ENCODE measurements at regions not wholly inside any gene's neighbourhood (a gene's known extent, or its start where the extent isn't known, plus 50 kb on each side); places are given as distances from the start of the nearest gene placed in this dataset.
"Not testable (repeated sequence)": the region's sequence is repeated elsewhere in the genome, so short reads cannot be mapped to it uniquely, and the experiment has no call there.

GRCh38 chr2:83253848-83254247, 1205.2 kb downstream of the SUCLG1 start:
- no peak for DNase-seq (ENCODE audit: low spot score)

DNA sequence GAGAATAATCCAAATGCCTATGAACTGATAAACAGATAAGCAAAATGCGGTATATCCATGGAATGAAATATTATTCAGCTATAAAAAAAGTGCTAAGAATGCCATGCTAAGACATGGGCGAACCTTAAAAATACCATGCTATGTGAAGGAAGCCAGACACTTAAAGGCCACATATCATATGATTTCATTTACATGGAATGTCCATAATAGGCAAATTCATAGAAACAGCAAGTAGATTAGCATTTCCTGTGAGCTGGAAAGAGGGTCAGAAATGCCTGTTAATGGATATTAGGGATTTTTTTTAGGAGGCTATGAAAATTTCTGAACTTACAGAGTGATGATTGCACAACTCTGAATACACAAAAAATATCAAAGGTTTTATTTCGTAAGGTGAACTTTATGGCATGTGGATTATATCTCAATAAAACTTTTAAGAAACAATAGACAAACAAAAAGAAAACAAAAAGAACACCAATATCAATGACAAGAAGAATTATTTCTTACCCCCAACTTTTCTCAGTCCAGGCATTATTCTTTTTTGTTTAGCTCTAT, 1207.7 kb downstream of the SUCLG1 start:
- no peak for DNase-seq (ENCODE audit: low spot score)

GRCh38 chr2:83245806-83246537, 1213.1 kb downstream of the SUCLG1 start:
- DNase-seq (ENCODE audit: low spot score): not testable (repeated sequence)

DNA sequence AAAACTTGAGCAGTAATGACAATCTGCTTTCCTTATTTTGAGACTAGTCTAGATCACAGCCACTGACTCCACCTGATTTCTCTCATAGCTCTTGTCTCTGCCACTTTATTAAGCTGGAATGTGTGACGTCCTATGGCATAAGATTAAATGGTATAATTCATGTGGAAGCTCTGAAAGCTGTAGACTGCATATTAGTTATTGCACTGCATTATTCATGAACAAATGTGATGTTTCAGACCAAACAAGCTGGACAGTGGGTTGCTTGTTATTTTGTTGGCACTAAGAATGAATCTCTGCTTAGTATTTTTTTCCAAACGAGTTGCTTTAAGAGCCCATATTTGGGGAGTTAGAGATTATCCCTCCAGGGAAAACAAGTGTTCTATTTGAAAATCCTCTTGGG, 1218.5 kb downstream of the SUCLG1 start:
- DNase-seq (ENCODE audit: low spot score): no peak

GRCh38 chr2:83238111-83238510, 1221.0 kb downstream of the SUCLG1 start:
- no peak for DNase-seq (ENCODE audit: low spot score)

DNA sequence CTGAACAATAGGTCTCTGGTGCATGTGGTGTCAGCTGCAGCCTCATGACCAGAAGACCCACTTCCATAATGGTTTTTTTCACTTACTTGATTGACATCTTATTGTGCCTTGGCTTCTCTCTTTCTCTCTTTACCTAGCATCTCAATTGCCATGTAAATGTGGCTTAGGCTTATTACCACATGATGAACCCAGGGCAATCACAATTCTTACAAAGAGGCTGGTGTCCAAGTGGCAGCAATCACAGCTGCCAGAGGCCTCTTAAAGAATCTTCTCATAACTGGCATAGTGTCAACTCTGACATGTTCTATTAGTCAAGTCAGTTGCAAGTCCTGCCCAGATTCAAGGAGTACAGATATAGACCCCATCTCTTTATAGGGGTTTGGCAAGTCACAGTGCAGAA, 1224.8 kb downstream of the SUCLG1 start:
- DNase-seq (ENCODE audit: low spot score): no peak

GRCh38 chr2:83233781-83234180, 1225.3 kb downstream of the SUCLG1 start:
- no peak for DNase-seq (ENCODE audit: low spot score)

DNA sequence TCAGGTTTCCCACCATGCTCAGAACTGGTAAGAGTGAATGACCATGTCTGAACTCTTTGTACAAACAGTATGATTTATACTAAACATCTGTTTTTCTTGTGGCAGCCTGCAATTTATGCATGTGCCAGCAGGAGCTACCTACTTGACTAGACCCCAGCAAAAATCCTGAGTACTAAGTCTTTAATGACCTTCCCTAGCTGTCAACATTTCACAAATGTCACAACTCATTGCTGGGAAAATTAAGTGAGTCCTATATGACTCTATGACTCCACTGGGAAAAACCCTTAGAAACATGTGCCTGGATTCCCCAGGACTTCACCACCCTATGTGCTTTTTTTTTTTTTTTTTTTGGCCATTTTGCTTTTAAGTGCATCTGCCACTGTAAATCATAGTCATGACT, 1225.8 kb downstream of the SUCLG1 start:
- no peak for DNase-seq (ENCODE audit: low spot score)

GRCh38 chr2:83229443-83229842, 1229.6 kb downstream of the SUCLG1 start:
- no peak for DNase-seq (ENCODE audit: low spot score)

- DNase-seq (ENCODE audit: low spot score): no peak
Observed at GRCh38 chr2:83224591-83225200, 1234.4 kb downstream of the SUCLG1 start.

DNA sequence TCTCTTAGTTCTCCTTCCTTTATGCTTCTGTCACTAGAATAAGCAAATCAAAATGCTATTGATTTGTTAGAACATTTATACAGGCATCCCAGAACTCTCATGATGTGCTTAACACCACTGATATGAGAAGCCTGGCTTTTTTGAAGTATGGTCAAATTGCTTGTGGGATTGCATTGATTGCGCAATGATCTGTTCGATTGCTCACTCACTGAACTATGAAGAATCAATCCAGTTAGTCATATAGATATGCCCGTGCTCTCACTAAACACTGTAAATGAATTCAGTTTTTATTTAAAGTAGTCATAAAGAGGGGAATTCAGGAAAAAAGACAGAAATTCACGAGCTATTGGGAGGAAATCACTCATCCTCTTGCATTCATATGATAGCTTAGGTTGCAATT, 1237.8 kb downstream of the SUCLG1 start:
- no peak for DNase-seq (ENCODE audit: low spot score)

DNA sequence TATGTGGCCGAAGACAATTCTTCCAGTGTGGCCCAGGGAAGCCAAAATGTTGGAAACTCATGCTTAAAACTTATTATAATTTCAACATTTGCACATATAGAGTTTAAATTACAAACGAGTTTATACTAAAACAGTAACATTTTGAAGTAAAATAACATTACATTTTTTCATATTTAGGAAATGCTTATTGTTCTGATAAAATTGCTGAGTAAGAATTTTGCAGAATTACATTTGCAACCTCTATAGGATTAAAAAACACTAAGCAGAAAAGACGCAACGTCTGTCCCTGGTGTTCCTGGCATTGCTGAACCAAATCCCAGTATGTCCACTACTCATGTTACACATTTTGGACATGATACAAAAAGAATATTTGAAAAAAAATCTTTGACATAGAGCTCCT, 1241.2 kb downstream of the SUCLG1 start:
- no peak for DNase-seq (ENCODE audit: low spot score)

DNA sequence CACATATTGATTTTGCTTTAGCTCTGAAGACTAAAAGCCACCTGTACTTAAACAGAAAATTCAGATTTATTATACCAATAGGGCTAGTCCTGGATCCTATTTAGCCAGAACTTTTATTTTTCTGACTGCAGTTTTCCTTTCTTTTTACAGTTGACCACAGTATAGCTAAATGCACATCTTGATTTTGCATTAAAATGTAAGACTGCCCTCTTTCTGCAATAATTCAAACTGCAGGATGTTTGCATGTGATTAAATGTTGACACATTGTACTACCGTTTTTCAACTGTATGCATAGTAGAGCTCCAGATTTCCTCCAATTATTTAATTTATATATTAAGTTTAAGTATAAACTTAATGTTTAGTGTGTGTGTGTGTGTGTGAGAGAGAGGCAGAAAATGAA, 1262.9 kb downstream of the SUCLG1 start:
- peak; percentile 79 for DNase-seq (ENCODE audit: low spot score)

- DNase-seq (ENCODE audit: low spot score): no peak
Observed at GRCh38 chr2:83191316-83191715, 1267.8 kb downstream of the SUCLG1 start.

- peak; percentile 88 for DNase-seq (ENCODE audit: low spot score)
Observed at GRCh38 chr2:83186105-83186760, 1272.8 kb downstream of the SUCLG1 start.

DNA sequence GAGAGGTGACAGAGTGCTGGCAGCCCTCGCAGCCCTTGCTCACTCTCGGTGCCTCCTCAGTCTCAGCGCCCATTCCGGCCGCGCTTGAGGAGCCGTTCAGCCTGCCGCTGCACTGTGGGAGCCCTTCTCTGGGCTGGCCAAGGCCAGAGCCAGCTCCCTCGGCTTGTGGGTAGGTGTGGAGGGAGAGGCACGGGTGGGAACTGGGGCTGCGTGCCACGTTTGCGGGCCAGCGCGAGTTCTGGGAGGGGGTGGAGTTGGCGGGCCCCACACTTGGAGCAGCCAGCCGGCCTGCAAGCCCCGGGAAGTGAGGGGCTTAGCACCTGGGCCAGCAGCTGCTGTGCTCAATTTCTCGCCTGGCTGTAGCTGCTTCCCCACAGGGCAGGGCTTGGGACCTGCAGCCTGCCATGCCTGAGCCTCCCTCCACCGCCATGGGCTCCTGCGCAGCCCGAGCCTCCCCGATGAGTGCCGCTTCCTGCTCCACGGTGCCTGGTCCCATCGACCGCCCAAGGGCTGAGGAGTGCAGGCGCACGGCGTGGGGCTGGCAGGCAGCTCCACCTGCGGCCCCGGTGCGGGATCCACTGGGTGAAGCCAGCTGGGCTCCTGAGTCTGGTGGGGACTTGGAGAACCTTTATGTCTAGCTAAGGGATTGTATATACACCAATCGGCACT, 1278.1 kb downstream of the SUCLG1 start:
- DNase-seq (ENCODE audit: low spot score): not testable (repeated sequence)

DNA sequence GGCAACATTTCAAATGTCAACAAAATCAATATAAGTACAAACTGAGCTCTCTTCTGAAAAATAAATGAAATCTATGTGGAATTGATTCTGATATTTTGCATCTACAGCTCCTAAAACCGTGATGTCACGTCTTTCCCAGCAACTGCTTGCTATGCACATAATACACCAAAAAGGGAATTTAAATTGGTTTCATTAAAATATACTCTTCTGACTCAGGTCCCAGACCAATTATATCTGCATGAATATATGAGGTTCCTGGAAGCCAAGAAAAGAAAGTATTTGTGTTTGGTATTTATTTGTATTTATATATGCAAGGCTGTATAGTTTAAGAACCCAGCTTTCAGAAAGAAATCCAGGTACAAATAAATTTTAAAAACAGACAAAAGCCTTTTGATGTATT, 1282.5 kb downstream of the SUCLG1 start:
- no peak for DNase-seq (ENCODE audit: low spot score)

DNA sequence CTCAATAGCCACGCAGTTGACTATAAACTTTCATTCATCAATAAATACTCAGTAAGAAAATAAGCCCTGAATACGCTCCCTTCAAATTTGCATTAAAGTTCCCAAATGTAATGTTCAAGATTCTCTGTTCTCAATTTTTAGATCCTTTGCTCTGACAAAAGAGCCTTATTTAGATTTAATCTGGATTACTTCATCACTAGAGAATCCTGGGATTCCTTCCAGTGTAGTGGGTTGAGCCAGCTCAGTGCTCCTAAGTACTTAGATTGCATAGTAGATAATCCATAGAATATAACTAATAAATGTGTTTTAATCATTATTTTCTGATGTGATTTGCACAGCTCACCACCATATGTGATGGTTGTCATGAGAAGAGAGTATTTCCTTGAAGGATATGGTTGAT, 1286.2 kb downstream of the SUCLG1 start:
- DNase-seq (ENCODE audit: low spot score): no peak

DNA sequence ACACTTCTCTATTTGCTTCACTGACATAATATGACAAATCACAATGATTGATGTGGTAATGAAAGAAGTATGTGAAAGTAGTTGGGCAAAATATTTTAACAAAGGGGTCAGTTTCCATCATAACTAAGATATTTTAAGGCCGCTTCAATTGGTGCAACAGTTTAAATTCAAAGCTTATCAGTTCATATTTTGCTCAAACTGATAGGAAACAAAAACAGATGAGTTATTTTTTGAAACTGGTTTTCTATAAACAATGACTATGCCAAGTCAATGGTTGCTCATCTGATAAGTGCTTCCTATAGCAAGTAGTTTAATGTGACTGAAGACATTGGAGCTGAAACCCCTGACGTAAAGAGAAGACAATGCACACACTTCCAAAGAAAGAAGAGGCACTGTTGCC, 1290.7 kb downstream of the SUCLG1 start:
- DNase-seq (ENCODE audit: low spot score): peak; percentile 3

GRCh38 chr2:83162421-83162820, 1296.7 kb downstream of the SUCLG1 start:
- no peak for DNase-seq (ENCODE audit: low spot score)

DNA sequence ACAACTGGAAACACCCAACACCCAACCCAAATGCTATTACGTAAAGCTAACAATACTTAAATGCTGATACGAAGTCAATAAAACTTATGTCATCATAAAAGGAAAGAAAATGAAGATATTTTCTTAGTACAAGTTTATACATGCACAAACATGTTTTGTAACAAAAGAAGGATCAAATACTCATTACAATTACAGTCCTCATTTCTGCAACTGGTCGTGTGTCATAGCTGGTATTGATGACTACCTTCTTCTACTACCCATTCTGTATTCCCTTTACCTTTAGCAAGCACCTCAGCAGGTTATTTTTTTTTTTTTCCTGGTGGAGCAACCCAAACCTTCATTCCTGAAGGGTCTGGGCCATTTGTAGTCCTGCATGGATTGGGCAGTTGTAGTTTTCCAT, 1298.5 kb downstream of the SUCLG1 start:
- no peak for DNase-seq (ENCODE audit: low spot score)

- DNase-seq (ENCODE audit: low spot score): no peak
Observed at GRCh38 chr2:83155826-83156225, 1303.3 kb downstream of the SUCLG1 start.

DNA sequence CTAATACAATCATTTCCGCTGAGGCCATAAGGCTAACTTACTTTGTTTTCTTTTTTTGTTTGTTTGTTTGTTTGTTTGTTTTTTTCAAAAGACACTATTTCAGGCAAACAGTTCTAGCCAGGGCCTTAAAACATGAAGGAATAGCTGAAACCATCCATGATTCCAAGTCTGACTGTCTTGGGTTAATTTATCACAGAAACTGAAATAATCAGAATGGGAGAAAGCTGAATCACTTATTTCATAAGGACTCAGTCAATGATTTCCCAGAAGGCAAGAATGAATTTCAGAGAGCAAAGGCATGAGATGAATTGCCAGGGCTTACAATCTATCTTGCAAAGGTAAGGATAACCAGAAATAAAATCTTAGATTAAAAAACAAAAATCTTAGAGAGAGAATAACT, 1315.1 kb downstream of the SUCLG1 start:
- no peak for DNase-seq (ENCODE audit: low spot score)

All from kidney capillary endothelial cell (primary cell).